ENCODE measurements at regions not wholly inside any gene's neighbourhood (a gene's known extent, or its start where the extent isn't known, plus 50 kb on each side); places are given as distances from the start of the nearest gene placed in this dataset.

GRCh38 chr12:75706786-75707605 is 195.6 kb upstream of the KRR1 start:
- TF ChIP-seq POLR2A (IDR thresholded peaks at IDR 0.05; ENCODE audit: low read length) (no peak), GATA1 (IDR thresholded peaks at IDR 0.05; ENCODE audit: low read depth, low read length) (no peak)
